DOHH2 (cell line): ENCODE measurements at regions not wholly inside any gene's neighbourhood (a gene's known extent, or its start where the extent isn't known, plus 50 kb on each side); places are given as distances from the start of the nearest gene placed in this dataset.

Experiments
- H3F3A ChIP-seq: fragments of 200-600 bp; sonication (generic), shearing (Covaris generic); 2 replicates; pipeline ENCODE4 v1.6.0; 2016; ENCODE audit warnings: antibody characterized with exemption, mild to moderate bottlenecking; ENCODE audit not compliant: control insufficient read depth, insufficient read depth
- H3K27ac ChIP-seq: fragments of 200-600 bp; sonication (generic); 2 replicates; pipeline ENCODE4 v1.5.1; 2014; ENCODE audit warnings: low read depth, mild to moderate bottlenecking, low read length, moderate library complexity
- H3K27me3 ChIP-seq: fragments of 200-600 bp; sonication (generic); 2 replicates; pipeline ENCODE4 v1.6.1; 2014; ENCODE audit warnings: mild to moderate bottlenecking, low read length, mixed read lengths; ENCODE audit not compliant: control insufficient read depth
- H3K36me3 ChIP-seq: fragments of 200-600 bp; sonication (generic); 2 replicates; pipeline ENCODE4 v1.6.1; 2014; ENCODE audit warnings: mild to moderate bottlenecking, low read length, moderate library complexity, mixed read lengths; ENCODE audit not compliant: control insufficient read depth
- H3K4me1 ChIP-seq: fragments of 200-600 bp; sonication (generic); 2 replicates; pipeline ENCODE4 v1.6.1; 2014; ENCODE audit warnings: mild to moderate bottlenecking, low read length, mixed read lengths; ENCODE audit not compliant: control insufficient read depth
- H3K4me2 ChIP-seq: fragments of 200-600 bp; sonication (generic); 2 replicates; pipeline ENCODE4 v1.6.0; 2014; ENCODE audit warnings: mild to moderate bottlenecking, low read length, moderate library complexity
- H3K4me3 ChIP-seq: fragments of 200-600 bp; sonication (generic); 2 replicates; pipeline ENCODE4 v1.5.1; 2014; ENCODE audit warnings: mild to moderate bottlenecking, low read length, mixed read lengths
- H3K79me2 ChIP-seq: fragments of 200-600 bp; sonication (generic); 2 replicates; pipeline ENCODE4 v1.6.1; 2014; ENCODE audit warnings: mild to moderate bottlenecking, low read length, mixed read lengths; ENCODE audit not compliant: control insufficient read depth
- H3K9me2 ChIP-seq: fragments of 200-600 bp; sonication (generic); replicated peaks from 2 replicates; pipeline ENCODE4 v1.6.1; 2014; ENCODE audit warnings: mild to moderate bottlenecking, low read length, mixed read lengths; ENCODE audit not compliant: control insufficient read depth
- H3K9me3 ChIP-seq: fragments of 200-600 bp; sonication (generic); 2 replicates; pipeline ENCODE4 v1.6.1; 2014; ENCODE audit warnings: antibody characterized with exemption, low read length, mixed read lengths; ENCODE audit not compliant: control insufficient read depth, insufficient read depth
- H4K20me1 ChIP-seq: fragments of 200-600 bp; sonication (generic); 2 replicates; pipeline ENCODE4 v1.6.0; 2014; ENCODE audit warnings: low read depth, mild to moderate bottlenecking, antibody characterized with exemption, low read length, moderate library complexity; ENCODE audit not compliant: control insufficient read depth, insufficient read depth
- EZH2phosphoT487 ChIP-seq: fragments of 200-600 bp; sonication (generic); IDR thresholded peaks from 2 replicates; pipeline ENCODE4 v1.6.1; 2017; ENCODE audit warnings: borderline replicate concordance, mild to moderate bottlenecking, antibody characterized with exemption, low read length, moderate library complexity, mixed read lengths
- TF ChIP-seq, protein P1 (sequence below): fragments of 200-600 bp; sonication (generic); IDR thresholded peaks from one replicate; pipeline ENCODE4 v1.5.1; 2014; ENCODE audit warnings: antibody characterized with exemption, mild to moderate bottlenecking, low read depth, low read length; ENCODE audit not compliant: poor library complexity, severe bottlenecking

DNA sequence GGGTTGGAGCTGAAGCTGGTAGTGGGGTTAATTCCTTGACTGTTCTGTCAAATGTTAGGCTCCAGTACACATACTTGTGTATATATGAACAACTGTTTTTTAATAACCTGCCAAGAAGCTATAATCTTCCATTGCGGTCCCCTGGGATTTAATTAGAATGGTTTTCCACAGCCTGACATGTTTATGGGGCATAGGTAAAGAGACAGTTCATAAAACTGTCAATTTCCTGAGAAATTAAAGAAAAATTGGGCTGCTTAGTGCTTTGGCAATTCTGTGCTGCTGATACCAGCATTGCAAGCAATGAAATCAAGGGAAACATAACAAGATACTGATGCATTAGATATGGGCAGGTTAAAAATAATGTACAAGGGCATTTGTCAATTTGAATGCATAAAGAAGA is 314.1 kb upstream of the SLC35B3 start:
- Histone ChIP-seq H4K20me1 (no peaks in the 10 kb centered on the region), H3K79me2 (no peaks in the 10 kb centered on the region), H3K27ac (no peak overlapping the region), H3K4me2 (no peak overlapping the region), H3K27me3 (no peaks in the 10 kb centered on the region), H3K9me2 (no peaks in the 10 kb centered on the region), H3F3A (no peaks in the 10 kb centered on the region), H3K4me1 (no peaks in the 10 kb centered on the region), H3K36me3 (no peaks in the 10 kb centered on the region), H3K4me3 (no peak overlapping the region), H3K9me3 (no peaks in the 10 kb centered on the region)
- TF ChIP-seq, protein P1, sequence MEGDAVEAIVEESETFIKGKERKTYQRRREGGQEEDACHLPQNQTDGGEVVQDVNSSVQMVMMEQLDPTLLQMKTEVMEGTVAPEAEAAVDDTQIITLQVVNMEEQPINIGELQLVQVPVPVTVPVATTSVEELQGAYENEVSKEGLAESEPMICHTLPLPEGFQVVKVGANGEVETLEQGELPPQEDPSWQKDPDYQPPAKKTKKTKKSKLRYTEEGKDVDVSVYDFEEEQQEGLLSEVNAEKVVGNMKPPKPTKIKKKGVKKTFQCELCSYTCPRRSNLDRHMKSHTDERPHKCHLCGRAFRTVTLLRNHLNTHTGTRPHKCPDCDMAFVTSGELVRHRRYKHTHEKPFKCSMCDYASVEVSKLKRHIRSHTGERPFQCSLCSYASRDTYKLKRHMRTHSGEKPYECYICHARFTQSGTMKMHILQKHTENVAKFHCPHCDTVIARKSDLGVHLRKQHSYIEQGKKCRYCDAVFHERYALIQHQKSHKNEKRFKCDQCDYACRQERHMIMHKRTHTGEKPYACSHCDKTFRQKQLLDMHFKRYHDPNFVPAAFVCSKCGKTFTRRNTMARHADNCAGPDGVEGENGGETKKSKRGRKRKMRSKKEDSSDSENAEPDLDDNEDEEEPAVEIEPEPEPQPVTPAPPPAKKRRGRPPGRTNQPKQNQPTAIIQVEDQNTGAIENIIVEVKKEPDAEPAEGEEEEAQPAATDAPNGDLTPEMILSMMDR: no peak
- TF ChIP-seq EZH2phosphoT487: no peak

GRCh38 chr6:8743170-8743745 is 307.9 kb upstream of the SLC35B3 start:
- no peak for TF ChIP-seq EZH2phosphoT487
- TF ChIP-seq, protein P1: no peak
- H3K4me1 ChIP-seq: no peaks in the 10 kb centered on the region
- H4K20me1 ChIP-seq: no peaks in the 10 kb centered on the region
- H3K4me3 ChIP-seq: no peak overlapping the region
- no peak overlapping the region for H3K27ac ChIP-seq
- no peaks in the 10 kb centered on the region for H3F3A ChIP-seq
- H3K4me2 ChIP-seq: no peak overlapping the region
- H3K9me3 ChIP-seq: no peaks in the 10 kb centered on the region
- no peaks in the 10 kb centered on the region for H3K27me3 ChIP-seq
- no peaks in the 10 kb centered on the region for H3K36me3 ChIP-seq
- no peaks in the 10 kb centered on the region for H3K9me2 ChIP-seq
- H3K79me2 ChIP-seq: no peaks in the 10 kb centered on the region

DNA sequence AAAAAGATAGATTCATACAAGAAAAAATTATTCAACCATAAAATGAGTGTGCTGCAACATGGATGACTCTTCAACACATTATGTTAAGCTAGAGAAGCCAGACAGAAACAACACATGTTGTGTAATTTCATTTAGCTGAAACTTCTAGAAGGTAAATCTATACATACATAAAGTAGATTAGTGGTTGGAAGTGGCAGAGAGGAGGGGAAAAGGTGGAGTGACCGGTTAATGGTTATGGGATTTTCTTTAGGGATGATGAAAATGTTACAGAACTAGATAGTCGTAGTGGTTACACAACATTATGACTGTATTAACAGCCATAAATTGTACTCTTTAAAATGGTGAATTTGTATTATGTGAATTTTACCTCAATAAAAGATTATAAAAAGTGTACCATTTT is 304.1 kb upstream of the SLC35B3 start:
- no peak overlapping the region for H3K4me2 ChIP-seq
- no peaks in the 10 kb centered on the region for H3K79me2 ChIP-seq
- H3K27ac ChIP-seq: no peak overlapping the region
- TF ChIP-seq, protein P1: no peak
- TF ChIP-seq EZH2phosphoT487: no peak
- no peaks in the 10 kb centered on the region for H3K27me3 ChIP-seq
- no peaks in the 10 kb centered on the region for H3K9me3 ChIP-seq
- no peaks in the 10 kb centered on the region for H3K9me2 ChIP-seq
- no peaks in the 10 kb centered on the region for H3K4me1 ChIP-seq
- no peak overlapping the region for H3K4me3 ChIP-seq
- H4K20me1 ChIP-seq: no peaks in the 10 kb centered on the region
- H3F3A ChIP-seq: no peaks in the 10 kb centered on the region
- no peaks in the 10 kb centered on the region for H3K36me3 ChIP-seq
